Mesendoderm (in vitro differentiated cells): ENCODE measurements at regions not wholly inside any gene's neighbourhood (a gene's known extent, or its start where the extent isn't known, plus 50 kb on each side); places are given as distances from the start of the nearest gene placed in this dataset.
"Not testable (repeated sequence)": the region's sequence is repeated elsewhere in the genome, so short reads cannot be mapped to it uniquely, and the experiment has no call there.

Source experiments
- DNase-seq: peaks from one replicate; pipeline ENCODE4 v3.0.0; 2013
- H2AK5ac ChIP-seq: 2 replicates; pipeline ENCODE4 v1.6.1; 2013; ENCODE audit warnings: low read length, inconsistent platforms
- H2BK120ac ChIP-seq: 2 replicates; pipeline ENCODE4 v1.6.1; 2013; ENCODE audit warnings: low read depth, mild to moderate bottlenecking, low read length, moderate library complexity, mixed read lengths
- H2BK15ac ChIP-seq: replicated peaks from 2 replicates; pipeline ENCODE4 v1.6.1; 2013; ENCODE audit warnings: low read depth, mild to moderate bottlenecking, moderate library complexity
- H2BK5ac ChIP-seq: 2 replicates; pipeline ENCODE4 v1.6.1; 2013; ENCODE audit warnings: low read length, inconsistent platforms
- H3K18ac ChIP-seq: 2 replicates; pipeline ENCODE4 v1.6.1; 2013; ENCODE audit warnings: mild to moderate bottlenecking, low read length, mixed read lengths
- H3K23ac ChIP-seq: one replicate; pipeline ENCODE4 v1.6.1; 2013; ENCODE audit warnings: low read length
- H3K27ac ChIP-seq: 2 replicates; pipeline ENCODE4 v1.5.1; 2013; ENCODE audit warnings: low read depth, mild to moderate bottlenecking, inconsistent platforms, low read length, moderate library complexity
- H3K27me3 ChIP-seq: 2 replicates; pipeline ENCODE4 v1.6.1; 2013; ENCODE audit warnings: low read length, control low read depth, mild to moderate bottlenecking, inconsistent platforms; ENCODE audit not compliant: insufficient read depth, poor library complexity
- H3K36me3 ChIP-seq: 2 replicates; pipeline ENCODE4 v1.6.1; 2013; ENCODE audit warnings: low read length, inconsistent platforms; ENCODE audit not compliant: control insufficient read depth, insufficient read depth
- H3K4ac ChIP-seq: one replicate; pipeline ENCODE4 v1.6.1; 2013; ENCODE audit warnings: low read depth, mild to moderate bottlenecking, low read length, moderate library complexity
- H3K4me1 ChIP-seq: 2 replicates; pipeline ENCODE4 v1.6.1; 2013; ENCODE audit warnings: low read depth, low read length, inconsistent platforms; ENCODE audit not compliant: control insufficient read depth
- H3K4me2 ChIP-seq: 2 replicates; pipeline ENCODE4 v1.6.1; 2013; ENCODE audit warnings: low read length
- H3K4me3 ChIP-seq: 2 replicates; pipeline ENCODE4 v1.5.1; 2013; ENCODE audit warnings: mild to moderate bottlenecking, low read length
- H3K56ac ChIP-seq: one replicate; pipeline ENCODE4 v1.6.1; 2013; ENCODE audit warnings: low read length
- H3K79me1 ChIP-seq: 2 replicates; pipeline ENCODE4 v1.6.1; 2013; ENCODE audit warnings: low read length, inconsistent platforms
- H3K79me2 ChIP-seq: 2 replicates; pipeline ENCODE4 v1.6.1; 2013; ENCODE audit warnings: mild to moderate bottlenecking, low read length; ENCODE audit not compliant: control insufficient read depth, insufficient read depth
- H3K9ac ChIP-seq: 2 replicates; pipeline ENCODE4 v1.6.1; 2013; ENCODE audit warnings: low read length, inconsistent platforms
- H4K5ac ChIP-seq: one replicate; pipeline ENCODE4 v1.6.1; 2013; ENCODE audit warnings: low read length
- H4K8ac ChIP-seq: one replicate; pipeline ENCODE4 v1.6.1; 2013; ENCODE audit warnings: low read depth, mild to moderate bottlenecking, control low read depth, low read length, moderate library complexity
- WGBS: extraction: QIAGEN DNeasy Blood & Tissue Kit; methylation state at CpG from one replicate; pipeline ENCODE4 v1.1.7; 2013; ENCODE audit warnings: low lambda C conversion rate, missing lambda C conversion rate; ENCODE audit not compliant: insufficient coverage; ENCODE audit errors: extremely low coverage; 5-methylcytosine and 5-hydroxymethylcytosine counted together

DNA sequence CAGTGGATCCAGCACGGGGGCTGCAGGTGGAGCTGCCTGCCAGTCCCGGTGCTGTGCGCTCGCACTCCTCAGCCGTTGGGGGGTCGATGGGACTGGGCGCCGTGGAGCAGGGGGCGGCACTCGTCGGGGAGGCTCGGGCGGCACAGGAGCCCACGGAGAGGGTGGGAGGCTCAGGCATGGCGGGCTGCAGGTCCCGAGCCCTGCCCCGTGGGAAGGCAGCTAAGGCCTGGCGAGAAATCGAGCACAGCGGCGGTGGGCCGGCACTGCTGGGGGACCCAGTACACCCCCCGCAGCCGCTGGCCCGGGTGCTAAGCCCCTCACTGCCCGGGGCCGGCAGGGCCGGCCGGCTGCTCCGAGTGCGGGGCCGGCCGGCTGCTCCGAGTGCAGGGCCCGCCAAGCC, 52.3 kb upstream of the MARK1 start:
- H4K8ac ChIP-seq, H3K23ac ChIP-seq, H3K36me3 ChIP-seq, H3K79me2 ChIP-seq, DNase-seq, H2BK15ac ChIP-seq, H3K4me1 ChIP-seq, H3K79me1 ChIP-seq, H2AK5ac ChIP-seq, H2BK5ac ChIP-seq, H3K4ac ChIP-seq, H3K4me2 ChIP-seq, H3K9ac ChIP-seq, H4K5ac ChIP-seq, H3K27me3 ChIP-seq, H3K4me3 ChIP-seq, H3K27ac ChIP-seq, H2BK120ac ChIP-seq, H3K18ac ChIP-seq, H3K56ac ChIP-seq: not testable (repeated sequence)
- no CpG with 5 or more reads among the region's 35 CpGs for WGBS

GRCh38 chr1:220475141-220475540, 52.8 kb upstream of the MARK1 start:
- H3K18ac ChIP-seq, H3K9ac ChIP-seq, H3K27ac ChIP-seq, H3K23ac ChIP-seq, H3K4ac ChIP-seq, H3K4me1 ChIP-seq, H3K4me3 ChIP-seq, H3K79me2 ChIP-seq, H3K27me3 ChIP-seq, H3K4me2 ChIP-seq, H3K36me3 ChIP-seq, H4K5ac ChIP-seq, H2AK5ac ChIP-seq, H2BK5ac ChIP-seq, H3K56ac ChIP-seq, DNase-seq, H3K79me1 ChIP-seq, H4K8ac ChIP-seq, H2BK15ac ChIP-seq, H2BK120ac ChIP-seq: not testable (repeated sequence)
- WGBS: no CpG with 5 or more reads among the region's 8 CpGs

GRCh38 chr1:220473440-220473839, 54.5 kb upstream of the MARK1 start:
- no peaks in the 10 kb centered on the region for H3K36me3 ChIP-seq
- H2AK5ac ChIP-seq: no peak overlapping the region
- no peak overlapping the region for H4K5ac ChIP-seq
- no peak overlapping the region for H3K4me3 ChIP-seq
- H3K4me2 ChIP-seq: no peak overlapping the region
- no peak overlapping the region for H3K56ac ChIP-seq
- no peaks in the 10 kb centered on the region for H3K4me1 ChIP-seq
- no CpG with 5 or more reads among the region's 2 CpGs for WGBS
- no peak overlapping the region for H2BK15ac ChIP-seq
- H3K9ac ChIP-seq: no peak overlapping the region
- no peaks in the 10 kb centered on the region for H3K27me3 ChIP-seq
- H3K4ac ChIP-seq: no peak overlapping the region
- H3K79me1 ChIP-seq: no peaks in the 10 kb centered on the region
- H2BK5ac ChIP-seq: no peak overlapping the region
- H3K79me2 ChIP-seq: no peaks in the 10 kb centered on the region
- no peak overlapping the region for H3K27ac ChIP-seq
- no peak overlapping the region for H4K8ac ChIP-seq
- no peak overlapping the region for H3K18ac ChIP-seq
- DNase-seq: no peak
- H2BK120ac ChIP-seq: no peak overlapping the region
- H3K23ac ChIP-seq: no peak overlapping the region

- Histone ChIP-seq H3K23ac (no peak overlapping the region), H2BK5ac (no peak overlapping the region), H3K4me2 (no peak overlapping the region), H2BK15ac (no peak overlapping the region), H3K4me1 (no peaks in the 10 kb centered on the region), H3K56ac (no peak overlapping the region), H3K4ac (no peak overlapping the region), H3K36me3 (no peaks in the 10 kb centered on the region), H2AK5ac (no peak overlapping the region), H3K79me2 (no peaks in the 10 kb centered on the region), H3K79me1 (no peaks in the 10 kb centered on the region), H2BK120ac (no peak overlapping the region), H3K9ac (no peak overlapping the region), H3K4me3 (no peak overlapping the region), H3K27ac (no peak overlapping the region), H4K8ac (no peak overlapping the region), H4K5ac (no peak overlapping the region), H3K27me3 (no peaks in the 10 kb centered on the region), H3K18ac (no peak overlapping the region)
- WGBS: no CpG with 5 or more reads among the region's 11 CpGs
- DNase-seq: peak; percentile 53
These were observed 65.2 kb upstream of the MARK1 start for GRCh38 chr1:220462752-220463151.

DNA sequence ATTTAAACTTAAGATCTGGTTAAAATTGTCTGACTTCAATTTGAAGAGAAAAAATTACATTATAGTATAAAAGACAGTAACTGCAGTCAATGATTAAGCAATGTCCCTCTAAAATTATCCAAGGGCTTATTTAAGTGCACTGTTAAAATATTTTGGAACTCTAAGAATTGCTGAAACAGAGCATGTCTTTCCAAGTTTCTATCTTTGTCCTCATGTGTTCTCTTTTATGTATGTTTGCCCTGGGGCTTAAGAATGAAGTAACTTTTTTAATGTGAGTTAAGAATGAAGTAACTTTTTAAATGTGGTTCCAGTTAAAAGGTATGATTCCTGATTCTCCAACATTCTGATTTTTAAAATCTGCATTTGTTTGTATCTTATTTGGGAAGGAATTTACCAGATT, 69.0 kb upstream of the MARK1 start:
- Histone ChIP-seq H3K79me2 (no peaks in the 10 kb centered on the region), H3K27ac (no peak overlapping the region), H4K8ac (no peak overlapping the region), H3K4me3 (no peak overlapping the region), H2BK15ac (no peak overlapping the region), H3K79me1 (no peaks in the 10 kb centered on the region), H3K9ac (no peak overlapping the region), H3K36me3 (no peaks in the 10 kb centered on the region), H3K27me3 (no peaks in the 10 kb centered on the region), H3K4me2 (no peak overlapping the region), H2AK5ac (no peak overlapping the region), H3K23ac (no peak overlapping the region), H3K4ac (no peak overlapping the region), H2BK5ac (no peak overlapping the region), H2BK120ac (no peak overlapping the region), H3K56ac (no peak overlapping the region), H3K4me1 (no peaks in the 10 kb centered on the region), H3K18ac (no peak overlapping the region), H4K5ac (no peak overlapping the region)
- no peak for DNase-seq

DNA sequence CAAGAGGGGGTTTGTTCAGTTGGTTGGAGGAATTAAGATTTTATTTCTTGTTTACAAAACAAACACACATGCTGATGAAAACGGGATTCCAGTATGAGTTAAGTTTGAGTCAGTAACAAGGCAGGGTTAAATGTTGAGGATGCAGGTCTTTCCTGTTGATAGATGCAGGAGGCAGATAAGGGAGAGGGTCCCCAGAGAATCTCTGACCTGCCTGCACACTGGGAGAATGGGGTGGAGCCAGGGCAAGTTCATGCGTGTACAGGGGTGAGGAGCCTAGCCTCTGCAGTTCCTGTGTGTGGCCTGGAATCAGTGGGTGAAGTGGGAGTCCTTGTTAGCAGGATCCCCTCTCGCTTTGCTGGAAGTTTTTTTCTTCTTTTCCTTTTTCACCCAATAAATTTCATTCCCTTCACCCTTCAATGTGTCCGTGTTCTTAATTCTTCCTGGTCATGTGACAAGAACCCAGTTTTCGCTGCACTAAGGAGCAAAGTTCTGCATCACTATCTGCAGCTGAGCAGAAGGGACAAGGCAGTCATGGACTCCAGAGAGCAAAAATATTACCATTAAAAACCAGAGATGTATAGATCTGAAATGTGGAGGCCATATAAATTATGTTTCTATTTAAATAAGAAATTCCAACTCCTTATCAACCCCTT, 69.9 kb upstream of the MARK1 start:
- no peak overlapping the region for H4K5ac ChIP-seq
- no peak overlapping the region for H3K56ac ChIP-seq
- H2AK5ac ChIP-seq: no peak overlapping the region
- H3K18ac ChIP-seq: no peak overlapping the region
- H3K4ac ChIP-seq: no peak overlapping the region
- no peak overlapping the region for H3K4me3 ChIP-seq
- no peak overlapping the region for H3K23ac ChIP-seq
- H3K36me3 ChIP-seq: no peaks in the 10 kb centered on the region
- H2BK5ac ChIP-seq: no peak overlapping the region
- H3K9ac ChIP-seq: no peak overlapping the region
- H4K8ac ChIP-seq: no peak overlapping the region
- H3K27ac ChIP-seq: no peak overlapping the region
- H2BK120ac ChIP-seq: no peak overlapping the region
- no peak for DNase-seq
- no peak overlapping the region for H2BK15ac ChIP-seq
- no peaks in the 10 kb centered on the region for H3K27me3 ChIP-seq
- no peaks in the 10 kb centered on the region for H3K4me1 ChIP-seq
- WGBS: no CpG with 5 or more reads among the region's 5 CpGs
- H3K79me2 ChIP-seq: no peaks in the 10 kb centered on the region
- H3K79me1 ChIP-seq: no peaks in the 10 kb centered on the region
- H3K4me2 ChIP-seq: no peak overlapping the region
